Upper lobe of left lung (tissue), 4 donors: ENCODE measurements at regions not wholly inside any gene's neighbourhood (a gene's known extent, or its start where the extent isn't known, plus 50 kb on each side); places are given as distances from the start of the nearest gene placed in this dataset.
"Not testable (repeated sequence)": the region's sequence is repeated elsewhere in the genome, so short reads cannot be mapped to it uniquely, and the experiment has no call there.

Source experiments
- CTCF ChIP-seq, 6 experiments: fragments of 450-650 bp in 4 of 6; fragments of 200-600 bp in 2 of 6; sonication (generic) in 2 of 6; IDR thresholded peaks; one replicate each; pipeline ENCODE4 v1.5.1; 2016 to 2019; ENCODE audit warnings: antibody characterized with exemption in 6 of 6
- POLR2AphosphoS5 ChIP-seq, 2 donors: sonication (generic); formaldehyde crosslinking; IDR thresholded peaks; one replicate each; pipeline ENCODE4 v1.5.1; 2017; ENCODE audit warnings: antibody characterized with exemption in 2 of 2

- TF ChIP-seq CTCF, POLR2AphosphoS5 (IDR thresholded peaks at IDR 0.05): not testable (repeated sequence)
Measured at GRCh38 chr2:111577154-111577885, 306.7 kb downstream of the ANAPC1 start.
